H9 (cell line): ENCODE measurements at regions not wholly inside any gene's neighbourhood (a gene's known extent, or its start where the extent isn't known, plus 50 kb on each side); places are given as distances from the start of the nearest gene placed in this dataset.

ENCODE experiments used
- DNase-seq: peaks from one replicate; pipeline ENCODE4 v3.0.0-alpha.2; 2017
- H2AFZ ChIP-seq: one replicate; pipeline ENCODE4 v1.6.1; 2013; ENCODE audit warnings: mild to moderate bottlenecking, low read length, control low read depth, moderate library complexity
- H2AK5ac ChIP-seq: 2 replicates; pipeline ENCODE4 v1.6.1; 2013; ENCODE audit warnings: low read length, control low read depth, mixed read lengths; ENCODE audit not compliant: insufficient read length
- H2BK120ac ChIP-seq: one replicate; pipeline ENCODE4 v1.6.1; 2013; ENCODE audit warnings: low read depth, mild to moderate bottlenecking, low read length, control low read depth, inconsistent platforms; ENCODE audit not compliant: poor library complexity, severe bottlenecking
- H2BK12ac ChIP-seq: 2 replicates; pipeline ENCODE4 v1.6.1; 2013; ENCODE audit warnings: low read length, control low read depth, mixed read lengths, low read depth; ENCODE audit not compliant: insufficient read length
- H2BK15ac ChIP-seq: 2 replicates; pipeline ENCODE4 v1.6.1; 2013; ENCODE audit warnings: low read depth, low read length, control low read depth
- H2BK20ac ChIP-seq: one replicate; pipeline ENCODE4 v1.6.1; 2013; ENCODE audit warnings: low read depth, mild to moderate bottlenecking, low read length, control low read depth, inconsistent platforms; ENCODE audit not compliant: poor library complexity, severe bottlenecking
- H2BK5ac ChIP-seq: 2 replicates; pipeline ENCODE4 v1.6.1; 2013; ENCODE audit warnings: low read length, control low read depth, mixed read lengths; ENCODE audit not compliant: insufficient read length
- H3K14ac ChIP-seq: 2 replicates; pipeline ENCODE4 v1.6.1; 2013; ENCODE audit warnings: low read length, control low read depth; ENCODE audit not compliant: insufficient read depth
- H3K18ac ChIP-seq: 2 replicates; pipeline ENCODE4 v1.6.1; 2013; ENCODE audit warnings: low read depth, mild to moderate bottlenecking, mixed read lengths, low read length, control low read depth; ENCODE audit not compliant: insufficient read length
- H3K23ac ChIP-seq: 2 replicates; pipeline ENCODE4 v1.6.1; 2013; ENCODE audit warnings: low read length, control low read depth, mixed read lengths, low read depth; ENCODE audit not compliant: insufficient read length
- H3K23me2 ChIP-seq: 2 replicates; pipeline ENCODE4 v1.6.1; 2013; ENCODE audit warnings: low read depth, mild to moderate bottlenecking, mixed read lengths, low read length, control low read depth; ENCODE audit not compliant: insufficient read length, poor library complexity, severe bottlenecking
- H3K27ac ChIP-seq: 2 replicates; pipeline ENCODE4 v1.5.1; 2013; ENCODE audit warnings: low read length, control low read depth, mixed read lengths, low read depth; ENCODE audit not compliant: insufficient read length
- H3K27me3 ChIP-seq: 2 replicates; pipeline ENCODE4 v1.6.1; 2013; ENCODE audit warnings: low read length, control low read depth, inconsistent platforms; ENCODE audit not compliant: insufficient read depth
- H3K4ac ChIP-seq: 2 replicates; pipeline ENCODE4 v1.6.1; 2013; ENCODE audit warnings: low read depth, mild to moderate bottlenecking, control low read depth, inconsistent platforms, low read length, moderate library complexity
- H3K4me1 ChIP-seq: 2 replicates; pipeline ENCODE4 v1.6.1; 2013; ENCODE audit warnings: low read length, control low read depth, inconsistent platforms; ENCODE audit not compliant: insufficient read depth
- H3K4me2 ChIP-seq: 2 replicates; pipeline ENCODE4 v1.6.1; 2013; ENCODE audit warnings: low read length, control low read depth, mixed read lengths; ENCODE audit not compliant: insufficient read length, insufficient read depth
- H3K56ac ChIP-seq: 2 replicates; pipeline ENCODE4 v1.6.1; 2013; ENCODE audit warnings: low read depth, mild to moderate bottlenecking, mixed read lengths, low read length, control low read depth; ENCODE audit not compliant: insufficient read length
- H3K79me1 ChIP-seq: 2 replicates; pipeline ENCODE4 v1.6.1; 2013; ENCODE audit warnings: low read depth, mild to moderate bottlenecking, moderate library complexity, low read length, control low read depth, inconsistent platforms; ENCODE audit not compliant: insufficient read depth, poor library complexity, severe bottlenecking
- H3K79me2 ChIP-seq: 2 replicates; pipeline ENCODE4 v1.6.1; 2013; ENCODE audit warnings: low read length, control low read depth, inconsistent platforms; ENCODE audit not compliant: insufficient read depth
- H3K9ac ChIP-seq: 2 replicates; pipeline ENCODE4 v1.6.1; 2013; ENCODE audit warnings: low read length, control low read depth, mixed read lengths; ENCODE audit not compliant: insufficient read length; ENCODE audit errors: extremely low read depth
- H3K9me3 ChIP-seq: one replicate; pipeline ENCODE4 v1.6.1; 2013; ENCODE audit warnings: low read depth, low read length, inconsistent platforms; ENCODE audit not compliant: control insufficient read depth
- H3T11ph ChIP-seq: one replicate; pipeline ENCODE4 v1.6.1; 2013; ENCODE audit warnings: mild to moderate bottlenecking, low read length, control low read depth, inconsistent platforms
- H4K20me1 ChIP-seq: one replicate; pipeline ENCODE4 v1.6.1; 2013; ENCODE audit not compliant: control insufficient read depth, insufficient read length, insufficient read depth
- H4K5ac ChIP-seq: 2 replicates; pipeline ENCODE4 v1.6.1; 2013; ENCODE audit warnings: low read depth, mild to moderate bottlenecking, mixed read lengths, low read length, control low read depth; ENCODE audit not compliant: insufficient read length
- H4K8ac ChIP-seq: replicated peaks from 2 replicates; pipeline ENCODE4 v1.6.1; 2013; ENCODE audit warnings: low read length, control low read depth, mixed read lengths, low read depth; ENCODE audit not compliant: insufficient read length
- H4K91ac ChIP-seq: 2 replicates; pipeline ENCODE4 v1.6.1; 2013; ENCODE audit warnings: low read depth, mild to moderate bottlenecking, moderate library complexity, mixed read lengths, low read length, control low read depth; ENCODE audit not compliant: insufficient read length
- H3K27ac Mint-ChIP-seq, 3 experiments: 2 replicates in 2 of 3; 3 replicates in 1 of 3; pipeline ENCODE4 v1.8.0; 2020 to 2021; ENCODE audit warnings: mixed read lengths in 3 of 3, mild to moderate bottlenecking in 1 of 3, moderate library complexity in 1 of 3
- H3K27me3 Mint-ChIP-seq: 2 replicates; pipeline ENCODE4 v1.8.0; 2021; ENCODE audit warnings: low read depth, mild to moderate bottlenecking, moderate library complexity, mixed read lengths
- H3K36me3 Mint-ChIP-seq, 3 experiments: 2 replicates in 2 of 3; 3 replicates in 1 of 3; pipeline ENCODE4 v1.8.0; 2020 to 2021; ENCODE audit warnings: low read depth in 3 of 3, mixed read lengths in 3 of 3; ENCODE audit not compliant: insufficient read depth in 1 of 3
- H3K4me1 Mint-ChIP-seq, 2 experiments: 2 replicates each; pipeline ENCODE4 v1.8.0; 2020; ENCODE audit warnings: mixed read lengths in 2 of 2
- H3K4me3 Mint-ChIP-seq, 2 experiments: 2 replicates in 1 of 2; 3 replicates in 1 of 2; pipeline ENCODE4 v1.8.0; 2020 to 2021; ENCODE audit warnings: mild to moderate bottlenecking in 2 of 2, mixed read lengths in 2 of 2, moderate library complexity in 1 of 2
- H3K9me3 Mint-ChIP-seq, 2 experiments: 2 replicates in 1 of 2; 3 replicates in 1 of 2; pipeline ENCODE4 v1.8.0; 2020; ENCODE audit warnings: mild to moderate bottlenecking in 2 of 2, mixed read lengths in 2 of 2, moderate library complexity in 1 of 2
- WGBS: extraction: QIAGEN DNeasy Blood & Tissue Kit; methylation state at CpG from one replicate; pipeline ENCODE4 v1.1.7; 2013; ENCODE audit warnings: missing lambda C conversion rate, low lambda C conversion rate, mixed read lengths; ENCODE audit not compliant: insufficient read length; ENCODE audit errors: extremely low coverage; 5-methylcytosine and 5-hydroxymethylcytosine counted together
- TF ChIP-seq, protein P1 (sequence below): fragments of 200-600 bp; sonication (generic); conservative IDR thresholded peaks from 3 replicates; pipeline ENCODE4 v1.8.0; 2021; ENCODE audit warnings: antibody characterized with exemption, mild to moderate bottlenecking

- H3K36me3 Mint-ChIP-seq: no peaks in the 10 kb centered on the region
- Histone ChIP-seq H3K4me2 (no peak overlapping the region), H3K9ac (no peak overlapping the region), H2BK120ac (no peak overlapping the region), H4K8ac (no peak overlapping the region), H4K20me1 (no peaks in the 10 kb centered on the region), H3K9me3 (no peaks in the 10 kb centered on the region), H3K4me1 (no peaks in the 10 kb centered on the region), H2AFZ (no peak overlapping the region), H3K4ac (no peak overlapping the region), H3K18ac (no peak overlapping the region), H2BK12ac (no peak overlapping the region), H2AK5ac (no peak overlapping the region), H3K14ac (no peak overlapping the region), H2BK5ac (no peak overlapping the region), H2BK15ac (no peak overlapping the region), H3K79me2 (no peaks in the 10 kb centered on the region), H4K5ac (no peak overlapping the region), H3K23me2 (no peaks in the 10 kb centered on the region), H3K27ac (no peak overlapping the region), H2BK20ac (no peak overlapping the region), H4K91ac (no peak overlapping the region), H3K56ac (no peak overlapping the region), H3T11ph (no peak overlapping the region), H3K27me3 (peaks cover 2% of the 10 kb centered on the region; the same call in 1 of the 2 replicates), H3K79me1 (no peaks in the 10 kb centered on the region), H3K23ac (no peak overlapping the region)
- peaks cover 0 to 3% of the 10 kb centered on the region in 2 experiments; a peak in 1 of 4 replicates for H3K4me1 Mint-ChIP-seq
- no CpG with 5 or more reads among the region's 5 CpGs for WGBS
- H3K4me3 Mint-ChIP-seq: no peak overlapping the region
- peaks cover 0 to 3% of the 10 kb centered on the region in 2 experiments; a peak in 3 of 5 replicates for H3K9me3 Mint-ChIP-seq
- TF ChIP-seq, protein P1, sequence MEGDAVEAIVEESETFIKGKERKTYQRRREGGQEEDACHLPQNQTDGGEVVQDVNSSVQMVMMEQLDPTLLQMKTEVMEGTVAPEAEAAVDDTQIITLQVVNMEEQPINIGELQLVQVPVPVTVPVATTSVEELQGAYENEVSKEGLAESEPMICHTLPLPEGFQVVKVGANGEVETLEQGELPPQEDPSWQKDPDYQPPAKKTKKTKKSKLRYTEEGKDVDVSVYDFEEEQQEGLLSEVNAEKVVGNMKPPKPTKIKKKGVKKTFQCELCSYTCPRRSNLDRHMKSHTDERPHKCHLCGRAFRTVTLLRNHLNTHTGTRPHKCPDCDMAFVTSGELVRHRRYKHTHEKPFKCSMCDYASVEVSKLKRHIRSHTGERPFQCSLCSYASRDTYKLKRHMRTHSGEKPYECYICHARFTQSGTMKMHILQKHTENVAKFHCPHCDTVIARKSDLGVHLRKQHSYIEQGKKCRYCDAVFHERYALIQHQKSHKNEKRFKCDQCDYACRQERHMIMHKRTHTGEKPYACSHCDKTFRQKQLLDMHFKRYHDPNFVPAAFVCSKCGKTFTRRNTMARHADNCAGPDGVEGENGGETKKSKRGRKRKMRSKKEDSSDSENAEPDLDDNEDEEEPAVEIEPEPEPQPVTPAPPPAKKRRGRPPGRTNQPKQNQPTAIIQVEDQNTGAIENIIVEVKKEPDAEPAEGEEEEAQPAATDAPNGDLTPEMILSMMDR: peak; percentile 42; the same call in 1 of the 3 replicates
- H3K27me3 Mint-ChIP-seq: peaks cover 19% of the 10 kb centered on the region
- DNase-seq: peak; percentile 51
- H3K27ac Mint-ChIP-seq: no peak overlapping the region
These were observed 189.8 kb downstream of the CSNK2A3 start for GRCh38 chr11:11163236-11163635.
